Stomach (tissue), 8 donors: ENCODE measurements at regions not wholly inside any gene's neighbourhood (a gene's known extent, or its start where the extent isn't known, plus 50 kb on each side); places are given as distances from the start of the nearest gene placed in this dataset.
A peak's percentile ranks its signal among the peaks of the same experiment; 100 is the strongest.

Experiments
- DNase-seq, 2 donors: peaks; one replicate each; pipeline versions ENCODE4 v3.0.0 to v3.0.0-alpha.2; 2013 to 2019
- H3K27ac ChIP-seq, 5 donors: fragments of 200-600 bp in 4 of 5; sonication (generic) in 4 of 5; one replicate each; pipeline ENCODE4 v1.5.1; 2013 to 2019; ENCODE audit warnings: mild to moderate bottlenecking in 1 of 5, moderate library complexity in 1 of 5
- H3K27me3 ChIP-seq, 3 donors: fragments of 200-600 bp; sonication (generic); one replicate each; pipeline ENCODE4 v1.5.1; 2017 to 2019; ENCODE audit warnings: mixed run types in 1 of 3
- H3K36me3 ChIP-seq, 4 donors: fragments of 200-600 bp; sonication (generic); 1 replicate in 3 of 4; 2 replicates in 1 of 4; pipeline ENCODE4 v1.5.1; 2016 to 2019
- H3K4me1 ChIP-seq, 4 donors: fragments of 200-600 bp; sonication (generic); one replicate each; pipeline ENCODE4 v1.5.1; 2016 to 2019
- H3K4me3 ChIP-seq, 4 donors: fragments of 200-600 bp; sonication (generic) in 3 of 4; one replicate each; pipeline ENCODE4 v1.5.1; 2016 to 2019; ENCODE audit warnings: mild to moderate bottlenecking in 1 of 4
- H3K9me3 ChIP-seq, 4 donors: fragments of 200-600 bp; sonication (generic); one replicate each; pipeline ENCODE4 v1.5.1; 2016 to 2019
- EP300 ChIP-seq: sonication (generic); formaldehyde crosslinking; IDR thresholded peaks from one replicate; pipeline ENCODE4 v1.6.1; 2017; ENCODE audit warnings: antibody characterized with exemption
- POLR2A ChIP-seq, 4 donors: fragments of 450-650 bp; IDR thresholded peaks; one replicate each; pipeline ENCODE4 v1.6.1; 2016; ENCODE audit warnings: antibody characterized with exemption in 4 of 4, control low read depth in 2 of 4, mild to moderate bottlenecking in 1 of 4, moderate library complexity in 1 of 4
- POLR2AphosphoS5 ChIP-seq, 3 donors: sonication (generic); formaldehyde crosslinking; IDR thresholded peaks; one replicate each; pipeline ENCODE4 v1.6.1; 2016; ENCODE audit warnings: antibody characterized with exemption in 3 of 3
- WGBS, 5 donors: extraction: QIAGEN DNeasy Blood & Tissue Kit in 3 of 5; methylation state at CpG; one replicate each; pipeline versions ENCODE4 v1.1.5 to v1.1.7; 2013 to 2018; 5-methylcytosine and 5-hydroxymethylcytosine counted together
- intact Hi-C: fragments of 100-400 bp; cut with DNase I; formaldehyde crosslinking; loops from one replicate; pipeline ENCODE4 v1.15.1; 2023; ENCODE audit warnings: low total_unique reads
- TF ChIP-seq, protein P1 (sequence below), 7 experiments: fragments of 450-650 bp in 4 of 7; fragments of 200-600 bp in 3 of 7; sonication (generic) in 3 of 7; IDR thresholded peaks; one replicate each; pipeline ENCODE4 v1.5.1; 2016 to 2019; ENCODE audit warnings: antibody characterized with exemption in 7 of 7, control low read depth in 2 of 7, mild to moderate bottlenecking in 1 of 7
- donor health status: healthy with polysubstance abuse.
- donor health status: Bipolar disorder and iron deficiency.
- donor health status: healthy.

DNA sequence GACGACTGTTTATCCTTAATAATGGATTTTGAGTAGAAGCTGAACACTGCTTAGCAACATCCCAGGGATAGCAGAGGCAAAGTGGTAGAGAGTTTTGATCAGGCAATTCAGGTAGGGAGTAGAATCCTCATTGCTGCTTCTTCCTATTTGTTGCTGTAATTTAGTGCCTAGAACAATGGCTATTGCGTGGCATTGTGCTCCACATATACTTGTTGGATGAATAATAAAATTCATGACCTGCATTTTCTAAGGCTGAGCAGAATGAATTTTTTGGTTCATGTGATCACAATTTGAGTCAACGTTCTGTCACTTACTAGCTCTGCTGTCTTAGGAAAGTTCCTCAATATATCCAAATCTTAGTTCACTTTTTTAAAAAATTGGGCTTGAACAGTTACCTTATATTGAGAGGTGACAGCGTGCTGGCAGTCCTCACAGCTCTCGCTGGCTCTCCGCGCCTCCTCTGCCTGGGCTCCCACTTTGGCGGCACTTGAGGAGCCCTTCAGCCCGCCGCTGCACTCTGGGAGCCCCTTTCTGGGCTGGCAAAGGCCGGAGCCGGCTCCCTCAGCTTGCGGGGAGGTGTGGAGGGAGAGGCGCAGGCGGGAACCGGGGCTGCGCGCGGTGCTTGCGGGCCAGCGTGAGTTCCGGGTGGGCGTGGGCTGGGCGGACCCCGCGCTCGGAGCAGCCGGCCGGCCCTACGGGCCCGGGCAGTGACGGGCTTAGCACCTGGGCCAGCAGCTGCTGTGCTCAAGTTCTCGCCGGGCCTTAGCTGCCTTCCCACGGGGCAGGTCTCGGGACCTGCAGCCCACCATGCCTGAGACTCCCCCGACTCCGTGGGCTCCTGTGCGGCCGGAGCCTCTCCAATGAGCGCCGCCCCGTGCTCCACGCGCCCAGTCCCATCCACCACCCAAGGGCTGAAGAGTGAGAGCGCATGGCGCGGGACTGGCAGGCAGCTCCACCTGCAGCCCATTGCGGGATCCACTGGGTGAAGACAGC lies 350.6 kb downstream of the ETS1 start:
- no peak for DNase-seq
- no peaks in the 10 kb centered on the region for H3K9me3 ChIP-seq
- H3K36me3 ChIP-seq = no peaks in the 10 kb centered on the region
- H3K4me3 ChIP-seq = no peak overlapping the region
- no peaks in the 10 kb centered on the region for H3K27me3 ChIP-seq
- intact Hi-C loops = no loop called here
- 83 to 94% (median 94%) methylated on average over 42 to 49 of the region's 49 CpGs for WGBS, 5 donors
- H3K4me1 ChIP-seq = peaks cover 0 to 12% (median 4%) of the 10 kb centered on the region in 4 donors
- TF ChIP-seq EP300 (no peak), POLR2A (IDR thresholded peaks at IDR 0.05) (no peak), POLR2AphosphoS5 (IDR thresholded peaks at IDR 0.05) (no peak)
- TF ChIP-seq, protein P1, sequence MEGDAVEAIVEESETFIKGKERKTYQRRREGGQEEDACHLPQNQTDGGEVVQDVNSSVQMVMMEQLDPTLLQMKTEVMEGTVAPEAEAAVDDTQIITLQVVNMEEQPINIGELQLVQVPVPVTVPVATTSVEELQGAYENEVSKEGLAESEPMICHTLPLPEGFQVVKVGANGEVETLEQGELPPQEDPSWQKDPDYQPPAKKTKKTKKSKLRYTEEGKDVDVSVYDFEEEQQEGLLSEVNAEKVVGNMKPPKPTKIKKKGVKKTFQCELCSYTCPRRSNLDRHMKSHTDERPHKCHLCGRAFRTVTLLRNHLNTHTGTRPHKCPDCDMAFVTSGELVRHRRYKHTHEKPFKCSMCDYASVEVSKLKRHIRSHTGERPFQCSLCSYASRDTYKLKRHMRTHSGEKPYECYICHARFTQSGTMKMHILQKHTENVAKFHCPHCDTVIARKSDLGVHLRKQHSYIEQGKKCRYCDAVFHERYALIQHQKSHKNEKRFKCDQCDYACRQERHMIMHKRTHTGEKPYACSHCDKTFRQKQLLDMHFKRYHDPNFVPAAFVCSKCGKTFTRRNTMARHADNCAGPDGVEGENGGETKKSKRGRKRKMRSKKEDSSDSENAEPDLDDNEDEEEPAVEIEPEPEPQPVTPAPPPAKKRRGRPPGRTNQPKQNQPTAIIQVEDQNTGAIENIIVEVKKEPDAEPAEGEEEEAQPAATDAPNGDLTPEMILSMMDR (IDR thresholded peaks at IDR 0.05) = no peak
- H3K27ac ChIP-seq = no peak overlapping the region

DNA sequence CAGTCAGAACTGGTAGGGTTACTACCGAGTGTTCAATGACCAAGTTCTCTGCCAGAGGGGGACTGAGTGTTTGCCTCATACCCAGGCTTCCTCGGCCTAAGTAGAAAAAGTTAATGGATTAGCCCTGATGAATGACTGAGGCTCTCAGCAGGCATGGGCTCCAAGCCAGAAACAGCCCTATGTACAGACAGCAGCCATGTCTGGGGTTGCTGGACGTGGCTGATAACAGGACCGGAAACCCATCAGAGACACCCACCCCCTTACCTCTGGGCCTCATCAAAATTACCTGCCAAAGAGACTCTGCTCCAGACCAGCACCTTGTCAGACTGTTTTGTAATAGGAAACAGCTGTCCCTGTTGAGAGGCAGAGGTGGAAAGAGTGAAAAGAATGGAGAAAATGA lies 351.4 kb downstream of the ETS1 start:
- no peaks in the 10 kb centered on the region for H3K36me3 ChIP-seq
- no peaks in the 10 kb centered on the region for H3K9me3 ChIP-seq
- peak in 1 of 2 donors; percentile 64 for DNase-seq
- WGBS, 5 donors = 45 to 53% (median 47%) methylated on average over 4 of the region's 4 CpGs
- TF ChIP-seq POLR2AphosphoS5 (IDR thresholded peaks at IDR 0.05) (no peak), EP300 (no peak), POLR2A (IDR thresholded peaks at IDR 0.05) (no peak)
- TF ChIP-seq, protein P1 (IDR thresholded peaks at IDR 0.05) = no peak
- intact Hi-C loops = no loop called here
- H3K27me3 ChIP-seq = no peaks in the 10 kb centered on the region
- H3K27ac ChIP-seq = no peak overlapping the region
- no peak overlapping the region for H3K4me3 ChIP-seq
- H3K4me1 ChIP-seq = peaks cover 0 to 12% (median 3%) of the 10 kb centered on the region in 4 donors

DNA sequence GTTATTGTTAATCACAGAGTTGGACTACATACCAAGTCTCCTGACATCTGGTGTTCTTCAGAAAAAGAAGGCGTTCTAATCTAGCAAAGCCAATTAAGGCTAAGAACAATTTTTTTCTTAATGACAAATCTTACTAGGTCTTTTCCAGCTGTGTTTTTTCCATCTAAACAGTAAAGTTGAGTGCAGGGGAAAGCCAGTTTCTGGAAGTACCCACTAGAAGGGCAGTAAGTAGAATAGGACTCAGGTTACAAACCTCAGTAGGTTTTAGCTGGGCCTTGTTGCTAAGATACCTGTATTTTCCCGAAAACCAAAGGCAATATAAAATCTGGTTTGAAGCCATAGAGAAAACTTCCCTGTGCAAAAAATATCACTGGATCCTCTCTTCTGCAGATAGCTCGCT lies 351.9 kb downstream of the ETS1 start:
- 59 to 80% (median 72%) methylated on average over 3 of the region's 3 CpGs for WGBS, 5 donors
- Histone ChIP-seq H3K9me3 (no peaks in the 10 kb centered on the region), H3K4me3 (no peak overlapping the region), H3K27me3 (no peaks in the 10 kb centered on the region), H3K36me3 (no peaks in the 10 kb centered on the region), H3K4me1 (peaks cover 0 to 12% (median under 1%) of the 10 kb centered on the region in 4 donors), H3K27ac (no peak overlapping the region)
- DNase-seq = peak in 1 of 2 donors; percentile 46
- intact Hi-C loops = no loop called here
- TF ChIP-seq POLR2AphosphoS5 (IDR thresholded peaks at IDR 0.05) = no peak
- TF ChIP-seq EP300 = no peak

DNA sequence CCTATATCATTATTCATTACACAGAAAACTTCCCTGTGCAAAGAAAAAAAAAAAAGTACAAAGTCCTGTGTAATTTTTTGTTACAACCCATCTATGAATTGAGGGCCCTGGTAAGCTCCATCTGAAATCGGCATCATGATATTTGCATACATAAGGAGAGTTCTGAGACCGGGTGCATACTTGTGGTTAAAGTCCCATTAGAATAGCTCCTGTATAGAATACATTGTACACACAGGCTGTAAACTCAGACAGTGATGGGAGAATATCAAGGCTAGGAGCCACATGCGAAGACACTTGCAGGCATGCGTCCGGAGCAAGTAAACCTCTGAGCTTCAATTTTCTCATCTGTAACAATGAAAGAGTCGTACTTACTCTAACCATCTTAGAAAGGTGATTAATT lies 353.2 kb downstream of the ETS1 start:
- DNase-seq = no peak
- WGBS, 5 donors = 88 to 94% (median 90%) methylated on average over 6 of the region's 6 CpGs
- no peaks in the 10 kb centered on the region for H3K36me3 ChIP-seq
- intact Hi-C loops = no loop called here
- H3K9me3 ChIP-seq = no peaks in the 10 kb centered on the region
- TF ChIP-seq EP300 = no peak
- H3K4me1 ChIP-seq = peaks cover 0 to 12% (median 0%) of the 10 kb centered on the region in 4 donors
- no peaks in the 10 kb centered on the region for H3K27me3 ChIP-seq
- H3K4me3 ChIP-seq = no peak overlapping the region
- no peak overlapping the region for H3K27ac ChIP-seq

DNA sequence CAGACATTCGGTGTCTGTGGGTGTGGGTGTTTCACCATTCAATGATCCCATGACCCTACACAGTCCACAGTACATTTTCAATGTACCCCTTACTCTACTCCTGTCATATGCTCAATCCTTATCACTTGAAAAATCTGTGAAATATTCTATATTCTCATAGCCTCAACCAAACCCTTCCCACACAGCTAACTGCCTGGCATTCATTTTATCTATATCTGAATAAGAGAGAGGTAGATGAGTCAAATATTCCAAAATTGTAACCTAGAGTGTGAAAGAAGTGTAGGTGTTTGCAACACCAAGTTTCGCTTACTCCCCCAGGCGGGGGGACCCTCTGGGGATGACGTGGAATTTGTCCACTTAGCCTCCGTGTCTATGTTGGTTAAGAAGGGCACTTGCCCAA lies 354.8 kb downstream of the ETS1 start:
- WGBS, 5 donors = 77 to 90% (median 80%) methylated on average over 5 of the region's 5 CpGs
- no peak overlapping the region for H3K4me3 ChIP-seq

More for the DNA sequence above, 354.8 kb downstream of the ETS1 start:
- intact Hi-C loops = no loop called here
- Histone ChIP-seq H3K27me3 (no peaks in the 10 kb centered on the region), H3K4me1 (peaks cover 0 to 12% (median 0%) of the 10 kb centered on the region in 4 donors), H3K36me3 (no peaks in the 10 kb centered on the region), H3K9me3 (no peaks in the 10 kb centered on the region), H3K27ac (no peak overlapping the region)
- no peak for DNase-seq
- TF ChIP-seq, protein P1 (IDR thresholded peaks at IDR 0.05) = no peak
- no peak for TF ChIP-seq EP300
- TF ChIP-seq POLR2A (IDR thresholded peaks at IDR 0.05) = no peak
- no peak for TF ChIP-seq POLR2AphosphoS5 (IDR thresholded peaks at IDR 0.05)
